GM12874 (cell line): ENCODE measurements at regions not wholly inside any gene's neighbourhood (a gene's known extent, or its start where the extent isn't known, plus 50 kb on each side); places are given as distances from the start of the nearest gene placed in this dataset.

Source experiments
- CTCF ChIP-seq: IDR thresholded peaks from 2 replicates; pipeline ENCODE4 v1.5.1; 2011; ENCODE audit warnings: low read depth, mild to moderate bottlenecking, control low read depth, low read length, moderate library complexity; ENCODE audit not compliant: insufficient read depth

GRCh38 chr22:22297794-22298653 is 53.4 kb downstream of the VPREB1 start:
- peak; percentile 31; the same call in 1 of the 2 replicates for TF ChIP-seq CTCF

GRCh38 chr22:22316589-22316988 is 72.0 kb downstream of the VPREB1 start:
- no peak for TF ChIP-seq CTCF

- no peak for TF ChIP-seq CTCF
These were observed 74.3 kb downstream of the VPREB1 start for GRCh38 chr22:22318723-22319465.

- TF ChIP-seq CTCF, result peak; percentile 92
These were observed 77.4 kb downstream of the VPREB1 start for GRCh38 chr22:22321743-22322611.

GRCh38 chr22:22322792-22323191 is 78.2 kb downstream of the VPREB1 start:
- TF ChIP-seq CTCF, result no peak

- TF ChIP-seq CTCF, result no peak
These were observed 83.1 kb downstream of the VPREB1 start for GRCh38 chr22:22327723-22328122.

- no peak for TF ChIP-seq CTCF
These were observed 85.2 kb downstream of the VPREB1 start for GRCh38 chr22:22329792-22330191.
